ENCODE measurements at regions not wholly inside any gene's neighbourhood (a gene's known extent, or its start where the extent isn't known, plus 50 kb on each side); places are given as distances from the start of the nearest gene placed in this dataset.

DNA sequence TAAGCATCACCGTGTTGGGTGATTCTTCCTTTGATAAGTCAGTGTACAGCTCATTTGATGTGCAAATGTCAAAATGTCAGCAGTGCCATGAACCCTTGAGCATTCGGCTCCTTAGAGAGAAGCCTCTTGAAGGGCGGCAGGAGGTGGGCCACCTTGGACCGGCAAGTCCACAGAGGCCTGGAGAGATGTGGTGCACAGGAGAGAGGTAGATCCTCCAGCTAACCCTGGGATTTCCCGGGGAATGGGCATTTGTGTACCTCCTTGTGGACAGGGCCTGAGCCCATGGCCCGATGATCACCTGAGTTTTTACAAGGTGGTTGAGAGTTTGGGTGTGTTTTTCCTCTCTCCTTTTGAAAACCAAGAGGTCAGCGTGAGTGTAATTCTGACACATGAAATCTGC is 133.2 kb upstream of the RCN1 start:
- TF ChIP-seq, protein P1, sequence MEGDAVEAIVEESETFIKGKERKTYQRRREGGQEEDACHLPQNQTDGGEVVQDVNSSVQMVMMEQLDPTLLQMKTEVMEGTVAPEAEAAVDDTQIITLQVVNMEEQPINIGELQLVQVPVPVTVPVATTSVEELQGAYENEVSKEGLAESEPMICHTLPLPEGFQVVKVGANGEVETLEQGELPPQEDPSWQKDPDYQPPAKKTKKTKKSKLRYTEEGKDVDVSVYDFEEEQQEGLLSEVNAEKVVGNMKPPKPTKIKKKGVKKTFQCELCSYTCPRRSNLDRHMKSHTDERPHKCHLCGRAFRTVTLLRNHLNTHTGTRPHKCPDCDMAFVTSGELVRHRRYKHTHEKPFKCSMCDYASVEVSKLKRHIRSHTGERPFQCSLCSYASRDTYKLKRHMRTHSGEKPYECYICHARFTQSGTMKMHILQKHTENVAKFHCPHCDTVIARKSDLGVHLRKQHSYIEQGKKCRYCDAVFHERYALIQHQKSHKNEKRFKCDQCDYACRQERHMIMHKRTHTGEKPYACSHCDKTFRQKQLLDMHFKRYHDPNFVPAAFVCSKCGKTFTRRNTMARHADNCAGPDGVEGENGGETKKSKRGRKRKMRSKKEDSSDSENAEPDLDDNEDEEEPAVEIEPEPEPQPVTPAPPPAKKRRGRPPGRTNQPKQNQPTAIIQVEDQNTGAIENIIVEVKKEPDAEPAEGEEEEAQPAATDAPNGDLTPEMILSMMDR (conservative IDR thresholded peaks at IDR 0.05; ENCODE audit: low read length): no peak
- no peak for TF ChIP-seq EZH2phosphoT487 (IDR thresholded peaks at IDR 0.05; ENCODE audit: borderline replicate concordance)

All from Loucy (cell line).